HG03565 (cell line): ENCODE measurements at regions not wholly inside any gene's neighbourhood (a gene's known extent, or its start where the extent isn't known, plus 50 kb on each side); places are given as distances from the start of the nearest gene placed in this dataset.
"Not testable (repeated sequence)": the region's sequence is repeated elsewhere in the genome, so short reads cannot be mapped to it uniquely, and the experiment has no call there.

Experiments
- ATAC-seq: cut with Tn5 transposase; IDR thresholded peaks from one replicate; pipeline ENCODE4 v1.9.1; 2021; ENCODE audit warnings: mild to moderate bottlenecking, moderate library complexity; ENCODE audit not compliant: unreplicated experiment

- ATAC-seq: peak; percentile 56
Observed at GRCh38 chrX:139058831-139059495, 347.4 kb upstream of the FGF13 start.

GRCh38 chrX:139052461-139052860 lies 340.9 kb upstream of the FGF13 start:
- ATAC-seq: no peak

DNA sequence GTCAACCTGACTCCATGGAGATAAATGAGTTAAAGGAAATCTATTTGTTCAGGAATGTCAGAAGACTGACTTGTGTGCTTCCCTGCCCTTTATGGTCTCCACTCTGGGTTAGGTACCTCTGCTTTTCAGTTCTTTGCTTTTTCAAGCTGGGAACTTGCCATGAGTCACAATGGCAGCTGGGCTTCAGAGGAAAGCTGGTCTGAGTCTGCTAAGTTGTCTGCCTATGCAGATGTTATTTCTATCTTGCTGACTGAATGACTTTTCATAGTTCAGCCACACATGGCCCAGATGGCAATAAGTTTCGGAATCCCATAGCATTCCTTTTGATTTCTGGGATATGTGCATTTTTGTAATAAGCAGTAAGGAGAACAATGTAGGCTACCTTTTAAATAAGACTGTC lies 337.9 kb upstream of the FGF13 start:
- no peak for ATAC-seq

- ATAC-seq: no peak
Observed at GRCh38 chrX:139044680-139045079, 333.2 kb upstream of the FGF13 start.

DNA sequence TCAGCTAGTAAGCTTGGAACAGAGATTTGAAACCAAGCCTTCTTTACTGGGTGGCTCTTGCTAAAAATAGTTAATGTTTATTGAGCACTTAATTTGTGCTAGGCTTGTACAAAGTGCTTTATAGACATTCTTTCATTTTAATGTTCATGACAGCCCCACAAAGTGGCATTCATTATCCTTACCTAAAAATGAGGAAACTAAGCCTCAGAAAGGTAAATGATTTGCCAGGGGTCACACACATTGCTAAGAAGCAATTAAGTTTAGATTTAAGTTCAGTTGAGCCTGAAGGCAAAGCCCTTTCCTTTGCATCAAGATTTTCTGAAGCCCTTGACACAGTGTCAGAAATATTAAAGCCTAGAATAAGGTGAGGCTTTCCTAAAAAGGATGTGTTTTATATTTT lies 327.5 kb upstream of the FGF13 start:
- no peak for ATAC-seq

- no peak for ATAC-seq
Observed at GRCh38 chrX:139026811-139027210, 315.3 kb upstream of the FGF13 start.

- no peak for ATAC-seq
Observed at GRCh38 chrX:139026406-139026805, 314.9 kb upstream of the FGF13 start.

- ATAC-seq: no peak
Observed at GRCh38 chrX:139025816-139026215, 314.3 kb upstream of the FGF13 start.

DNA sequence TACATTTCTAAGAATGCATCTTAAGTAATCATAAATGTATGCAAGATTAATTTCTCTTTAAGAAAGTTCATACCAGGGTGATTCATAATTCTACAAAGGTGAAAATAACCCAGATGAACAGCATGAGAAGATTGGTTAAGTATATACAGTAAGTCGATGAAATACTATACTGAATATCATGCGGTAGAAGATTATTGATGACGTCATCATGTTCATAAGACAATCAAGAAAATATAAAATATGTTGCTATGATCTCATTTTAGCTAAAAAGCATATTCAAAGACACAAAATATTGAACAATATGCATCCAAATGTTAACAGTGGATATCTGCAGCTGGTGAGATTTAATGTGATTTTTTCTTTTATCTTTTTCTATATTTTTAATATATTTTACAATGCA lies 312.0 kb upstream of the FGF13 start:
- no peak for ATAC-seq

- ATAC-seq: no peak
Observed at GRCh38 chrX:139020801-139021200, 309.3 kb upstream of the FGF13 start.

DNA sequence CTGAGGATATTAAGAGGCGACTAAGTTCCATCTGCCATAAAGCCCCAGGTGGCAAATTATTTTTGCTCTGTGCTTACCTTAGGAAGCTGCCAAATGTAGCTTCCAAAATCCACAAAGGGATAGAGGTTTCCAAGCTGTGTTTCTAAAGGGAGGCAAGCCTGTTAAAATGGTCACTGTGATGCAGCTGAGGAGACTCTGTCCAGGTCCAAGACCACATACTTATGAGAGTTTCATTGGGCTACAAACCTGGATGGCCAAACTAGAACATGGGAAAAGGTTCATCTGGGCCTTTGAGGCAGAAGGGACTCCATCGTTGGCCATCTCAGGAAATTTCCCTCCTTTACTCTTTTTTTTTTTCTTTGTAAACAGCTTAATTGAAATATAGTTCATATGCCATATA lies 306.9 kb upstream of the FGF13 start:
- no peak for ATAC-seq

DNA sequence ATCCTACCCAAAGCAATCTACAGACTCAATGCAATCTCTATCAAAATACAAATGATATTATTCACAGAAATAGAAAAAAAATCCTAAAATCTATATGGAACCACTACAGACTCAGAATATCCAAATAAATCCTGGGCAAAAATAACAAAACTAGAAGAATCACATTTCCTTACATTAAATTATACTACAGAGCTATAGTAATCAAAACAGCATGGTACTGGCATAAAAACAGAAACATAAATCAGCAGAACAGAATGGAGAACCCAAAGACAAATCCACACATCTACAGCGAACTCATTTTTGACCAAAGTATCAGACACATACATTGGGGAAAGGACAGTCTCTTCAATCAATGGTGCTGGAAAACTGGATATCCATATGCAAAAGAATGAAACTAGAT lies 304.1 kb upstream of the FGF13 start:
- no peak for ATAC-seq

- ATAC-seq: no peak
Observed at GRCh38 chrX:139008185-139008584, 296.7 kb upstream of the FGF13 start.

- ATAC-seq: not testable (repeated sequence)
Observed at GRCh38 chrX:139003856-139004527, 292.5 kb upstream of the FGF13 start.

DNA sequence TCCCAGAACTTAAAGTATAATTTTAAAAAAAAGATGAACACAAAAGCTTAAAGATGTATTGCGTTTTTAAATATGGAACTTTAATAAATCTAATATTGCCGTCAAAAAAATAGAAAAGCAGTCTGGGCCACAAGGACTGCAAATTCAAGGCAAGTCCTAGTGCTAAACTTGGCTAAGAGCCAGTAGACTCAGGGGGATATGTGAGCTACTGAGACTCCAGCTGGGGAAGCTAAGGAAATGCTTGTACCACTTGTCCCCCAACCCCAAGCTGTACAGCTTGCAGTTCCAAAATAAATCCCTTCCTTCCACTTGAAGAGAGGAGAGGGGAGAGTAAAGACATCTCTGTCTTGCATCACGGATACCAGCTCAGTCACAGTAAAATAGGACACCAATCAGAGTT lies 290.8 kb upstream of the FGF13 start:
- ATAC-seq: no peak

- ATAC-seq: no peak
Observed at GRCh38 chrX:138996268-138996667, 284.8 kb upstream of the FGF13 start.

DNA sequence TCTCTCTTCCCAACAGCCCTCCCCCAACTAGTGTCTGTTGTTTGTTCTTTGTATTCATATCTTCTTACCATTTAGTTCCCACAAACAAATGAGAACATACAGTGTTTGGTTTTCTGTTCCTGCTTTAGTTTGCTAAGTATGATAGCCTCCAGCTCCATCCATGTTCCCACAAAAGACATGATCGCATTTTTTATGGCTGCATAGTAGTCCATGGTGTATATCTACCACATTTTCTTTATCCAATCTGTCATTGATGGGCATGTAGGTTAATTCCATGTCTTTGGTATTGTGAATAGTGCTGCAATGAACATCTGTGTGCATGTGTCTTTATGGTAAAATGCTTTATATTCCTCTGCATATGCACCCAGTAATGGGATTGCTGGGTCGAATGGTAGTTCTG lies 283.9 kb upstream of the FGF13 start:
- ATAC-seq: no peak

DNA sequence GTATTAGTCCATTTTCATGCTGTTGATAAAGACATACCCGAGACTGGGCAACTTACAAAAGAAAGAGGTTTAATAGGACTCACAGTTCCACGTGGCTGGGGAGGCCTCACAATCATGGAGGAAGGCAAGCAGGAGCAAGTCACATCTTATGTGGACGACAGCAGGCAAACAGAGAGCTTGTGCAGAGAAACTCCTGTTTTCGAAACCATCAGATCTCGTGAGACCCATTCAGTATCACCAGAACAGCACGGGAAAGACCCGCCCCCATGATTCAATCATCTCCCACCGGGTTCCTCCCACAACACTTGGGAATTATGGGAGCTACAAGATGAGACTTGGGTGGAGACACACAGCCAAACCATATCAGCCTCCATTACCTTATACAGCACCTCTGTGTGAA lies 278.9 kb upstream of the FGF13 start:
- ATAC-seq: not testable (repeated sequence)

DNA sequence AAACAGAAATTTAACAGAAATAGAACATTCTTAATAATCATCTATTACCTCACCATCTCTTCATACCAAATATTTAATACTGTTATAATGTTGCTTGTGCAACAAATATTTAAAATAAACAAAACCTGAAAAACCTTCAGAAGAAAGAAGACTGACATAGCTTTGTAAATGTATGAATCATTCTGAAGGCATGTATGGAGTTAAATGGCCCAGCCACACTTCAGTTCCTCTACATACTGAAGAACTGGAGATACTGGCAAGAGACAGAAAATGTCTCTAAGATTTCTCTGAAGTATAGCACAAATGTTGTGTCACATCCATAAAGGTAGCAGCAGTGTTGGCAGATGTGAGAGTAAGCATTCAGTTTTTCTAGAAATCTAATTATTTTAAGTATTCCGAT lies 275.3 kb upstream of the FGF13 start:
- ATAC-seq: no peak

DNA sequence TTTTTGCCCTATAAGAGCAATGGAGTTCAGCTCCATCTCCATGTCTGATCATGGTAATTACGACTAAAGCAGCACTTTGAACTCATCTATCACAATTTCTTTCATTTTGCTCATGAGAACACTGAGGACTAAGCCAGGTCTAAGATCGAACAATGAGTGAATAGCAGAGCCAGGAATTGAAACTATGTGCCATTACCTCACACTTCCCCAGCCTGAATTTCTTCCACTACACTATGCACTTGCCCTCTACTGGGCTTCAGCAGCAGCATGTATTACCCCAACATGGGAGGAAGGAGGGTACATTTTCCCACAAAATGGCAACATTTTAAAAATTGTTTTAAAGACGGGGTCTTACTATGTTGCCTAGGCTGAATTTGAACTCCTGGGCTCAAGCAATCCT lies 274.7 kb upstream of the FGF13 start:
- no peak for ATAC-seq

- no peak for ATAC-seq
Observed at GRCh38 chrX:138982365-138982764, 270.8 kb upstream of the FGF13 start.

- no peak for ATAC-seq
Observed at GRCh38 chrX:138964501-138964900, 253.0 kb upstream of the FGF13 start.

- ATAC-seq: not testable (repeated sequence)
Observed at GRCh38 chrX:138962419-138962818, 250.9 kb upstream of the FGF13 start.
